ENCODE measurements at regions not wholly inside any gene's neighbourhood (a gene's known extent, or its start where the extent isn't known, plus 50 kb on each side); places are given as distances from the start of the nearest gene placed in this dataset.

DNA sequence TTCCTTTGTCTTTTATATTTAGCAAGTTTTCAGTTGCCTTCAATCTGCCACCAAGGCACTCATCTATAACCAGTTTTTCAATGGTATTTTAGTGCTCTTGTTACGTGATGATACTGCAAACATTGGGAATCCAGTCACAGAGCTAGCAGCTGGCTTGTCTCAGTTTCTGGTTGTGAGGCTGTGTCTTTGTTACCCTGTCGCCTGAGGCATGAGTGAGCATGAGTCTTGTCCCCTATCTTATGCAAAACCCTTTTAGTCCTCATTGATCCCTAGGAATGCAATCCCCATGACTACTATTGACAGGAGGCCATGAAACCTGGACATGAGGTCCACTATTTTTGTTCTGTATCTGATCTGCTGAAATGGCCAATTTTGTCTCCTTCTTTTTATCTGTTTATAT lies 391.0 kb downstream of the LMO7 start:
- no peaks in the 10 kb centered on the region for H3K9me3 ChIP-seq (ENCODE audit: control insufficient read depth, low read length)
- no peaks in the 10 kb centered on the region for H3K27me3 ChIP-seq (ENCODE audit: control insufficient read depth, insufficient read depth, low read length)
- no peak overlapping the region for H3K9ac ChIP-seq
- no peak overlapping the region for H3K4me2 ChIP-seq (ENCODE audit: low read length)
- H3K4me1 ChIP-seq, result no peaks in the 10 kb centered on the region
- H3K79me2 ChIP-seq, result no peaks in the 10 kb centered on the region
- TF ChIP-seq, protein P1, sequence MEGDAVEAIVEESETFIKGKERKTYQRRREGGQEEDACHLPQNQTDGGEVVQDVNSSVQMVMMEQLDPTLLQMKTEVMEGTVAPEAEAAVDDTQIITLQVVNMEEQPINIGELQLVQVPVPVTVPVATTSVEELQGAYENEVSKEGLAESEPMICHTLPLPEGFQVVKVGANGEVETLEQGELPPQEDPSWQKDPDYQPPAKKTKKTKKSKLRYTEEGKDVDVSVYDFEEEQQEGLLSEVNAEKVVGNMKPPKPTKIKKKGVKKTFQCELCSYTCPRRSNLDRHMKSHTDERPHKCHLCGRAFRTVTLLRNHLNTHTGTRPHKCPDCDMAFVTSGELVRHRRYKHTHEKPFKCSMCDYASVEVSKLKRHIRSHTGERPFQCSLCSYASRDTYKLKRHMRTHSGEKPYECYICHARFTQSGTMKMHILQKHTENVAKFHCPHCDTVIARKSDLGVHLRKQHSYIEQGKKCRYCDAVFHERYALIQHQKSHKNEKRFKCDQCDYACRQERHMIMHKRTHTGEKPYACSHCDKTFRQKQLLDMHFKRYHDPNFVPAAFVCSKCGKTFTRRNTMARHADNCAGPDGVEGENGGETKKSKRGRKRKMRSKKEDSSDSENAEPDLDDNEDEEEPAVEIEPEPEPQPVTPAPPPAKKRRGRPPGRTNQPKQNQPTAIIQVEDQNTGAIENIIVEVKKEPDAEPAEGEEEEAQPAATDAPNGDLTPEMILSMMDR (IDR thresholded peaks at IDR 0.05), result no peak
- H3K4me3 ChIP-seq (ENCODE audit: low read depth, low read length), result no peak overlapping the region
- no peak overlapping the region for H2AFZ ChIP-seq
- no peak overlapping the region for H3K27ac ChIP-seq
- no peaks in the 10 kb centered on the region for H3K36me3 ChIP-seq (ENCODE audit: control insufficient read depth, insufficient read depth, low read length)

DNA sequence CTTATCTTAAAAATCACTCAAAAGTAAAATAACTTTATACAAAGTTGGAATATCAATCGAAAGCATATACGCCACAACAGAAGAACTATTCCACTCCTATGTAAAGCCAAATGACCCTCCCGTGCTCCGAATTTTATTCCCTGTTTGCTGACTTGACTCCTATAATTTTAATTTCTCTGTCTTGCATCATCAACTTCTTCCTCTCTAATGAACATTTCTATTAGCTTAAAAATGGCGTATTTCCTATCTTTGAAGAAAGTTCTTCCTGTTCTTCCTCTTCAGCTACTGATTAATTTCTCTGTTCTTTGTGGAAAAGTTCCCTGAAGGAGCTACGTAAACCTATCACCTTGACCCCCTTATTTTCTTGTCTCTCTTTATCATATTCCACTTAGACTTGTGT lies 389.3 kb downstream of the LMO7 start:
- Histone ChIP-seq H3K27me3 (ENCODE audit: control insufficient read depth, insufficient read depth, low read length) (no peaks in the 10 kb centered on the region), H2AFZ (no peak overlapping the region), H3K9ac (no peak overlapping the region), H3K79me2 (no peaks in the 10 kb centered on the region), H3K9me3 (ENCODE audit: control insufficient read depth, low read length) (no peaks in the 10 kb centered on the region), H3K36me3 (ENCODE audit: control insufficient read depth, insufficient read depth, low read length) (no peaks in the 10 kb centered on the region), H3K27ac (no peak overlapping the region), H3K4me1 (no peaks in the 10 kb centered on the region), H3K4me2 (ENCODE audit: low read length) (no peak overlapping the region), H3K4me3 (ENCODE audit: low read depth, low read length) (no peak overlapping the region)
- TF ChIP-seq, protein P1 (IDR thresholded peaks at IDR 0.05), result no peak

DNA sequence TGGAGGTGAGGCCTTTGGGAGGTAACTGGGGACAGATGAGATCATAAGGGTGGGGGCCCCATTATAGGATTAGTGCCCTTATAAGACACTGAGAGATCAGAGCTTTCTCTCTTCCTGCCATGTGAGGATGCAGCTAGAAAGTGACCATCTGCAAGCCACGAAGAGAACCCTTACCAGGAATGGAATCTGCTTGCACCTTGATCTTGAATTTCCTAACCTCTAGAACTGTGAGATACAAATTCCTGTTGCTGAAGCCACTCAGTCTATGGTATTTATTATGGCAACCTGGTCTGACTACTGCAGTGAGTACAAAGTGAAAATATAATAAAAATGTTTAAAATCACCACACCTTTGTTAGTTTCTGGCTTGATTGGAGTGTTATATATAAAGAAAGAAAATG lies 388.0 kb downstream of the LMO7 start:
- Histone ChIP-seq H3K27ac (no peak overlapping the region), H3K4me3 (ENCODE audit: low read depth, low read length) (no peak overlapping the region), H3K36me3 (ENCODE audit: control insufficient read depth, insufficient read depth, low read length) (no peaks in the 10 kb centered on the region), H2AFZ (no peak overlapping the region), H3K27me3 (ENCODE audit: control insufficient read depth, insufficient read depth, low read length) (no peaks in the 10 kb centered on the region), H3K9ac (no peak overlapping the region), H3K79me2 (no peaks in the 10 kb centered on the region), H3K9me3 (ENCODE audit: control insufficient read depth, low read length) (no peaks in the 10 kb centered on the region), H3K4me1 (no peaks in the 10 kb centered on the region), H3K4me2 (ENCODE audit: low read length) (no peak overlapping the region)
- TF ChIP-seq, protein P1 (IDR thresholded peaks at IDR 0.05), result no peak

DNA sequence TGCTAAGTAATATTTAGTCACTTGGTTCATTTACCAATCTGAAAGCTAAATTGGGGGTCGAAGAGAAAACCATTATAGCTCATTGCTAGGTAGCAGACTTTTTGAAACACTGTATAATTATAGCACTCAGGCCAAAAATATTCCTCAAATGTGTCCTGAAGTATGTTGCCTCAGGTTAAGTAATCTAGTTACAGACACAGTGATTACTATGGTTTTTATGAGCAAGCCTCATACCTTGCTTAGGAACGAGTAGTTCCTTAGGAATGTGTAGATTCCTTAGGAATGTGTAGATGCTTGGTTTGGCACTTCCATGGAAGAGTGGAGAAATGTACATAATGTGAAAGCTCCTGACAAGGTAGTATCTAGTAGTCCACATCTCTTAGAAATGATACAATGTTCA lies 387.5 kb downstream of the LMO7 start:
- Histone ChIP-seq H3K4me3 (ENCODE audit: low read depth, low read length) (no peak overlapping the region), H3K4me2 (ENCODE audit: low read length) (no peak overlapping the region), H3K9me3 (ENCODE audit: control insufficient read depth, low read length) (no peaks in the 10 kb centered on the region), H3K27ac (no peak overlapping the region), H3K4me1 (no peaks in the 10 kb centered on the region), H2AFZ (no peak overlapping the region), H3K79me2 (no peaks in the 10 kb centered on the region), H3K27me3 (ENCODE audit: control insufficient read depth, insufficient read depth, low read length) (no peaks in the 10 kb centered on the region), H3K36me3 (ENCODE audit: control insufficient read depth, insufficient read depth, low read length) (no peaks in the 10 kb centered on the region), H3K9ac (no peak overlapping the region)
- TF ChIP-seq, protein P1 (IDR thresholded peaks at IDR 0.05), result no peak

DNA sequence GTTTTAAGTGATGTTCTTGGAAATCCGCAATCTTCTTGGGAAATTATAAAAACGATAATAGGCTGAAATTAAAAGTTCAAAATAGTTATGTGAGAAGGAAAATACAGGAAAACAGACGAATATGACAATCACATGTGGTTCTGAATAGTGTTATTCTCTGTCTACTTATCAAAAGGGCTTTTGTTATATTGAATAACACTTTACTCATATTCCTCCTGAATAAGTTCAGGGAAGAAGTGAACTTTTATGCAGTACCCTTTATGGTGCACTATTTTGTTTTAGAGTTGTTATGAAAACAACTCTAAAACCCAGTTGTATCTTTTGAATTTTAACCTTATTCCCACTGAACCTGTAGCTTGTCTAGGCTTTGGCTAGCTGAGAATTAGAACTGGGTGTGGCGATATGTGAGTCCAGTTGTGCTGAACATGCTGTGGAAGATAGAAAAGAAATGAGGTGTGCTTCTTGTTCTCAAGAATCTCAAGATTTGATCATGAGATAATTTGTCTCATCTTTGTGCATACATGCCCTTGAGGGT lies 384.4 kb downstream of the LMO7 start:
- H3K9ac ChIP-seq, result no peak overlapping the region
- H3K36me3 ChIP-seq (ENCODE audit: control insufficient read depth, insufficient read depth, low read length), result no peaks in the 10 kb centered on the region
- no peaks in the 10 kb centered on the region for H3K9me3 ChIP-seq (ENCODE audit: control insufficient read depth, low read length)
- H3K27ac ChIP-seq, result no peak overlapping the region
- no peaks in the 10 kb centered on the region for H3K79me2 ChIP-seq
- H3K4me2 ChIP-seq (ENCODE audit: low read length), result no peak overlapping the region
- no peaks in the 10 kb centered on the region for H3K4me1 ChIP-seq
- H3K27me3 ChIP-seq (ENCODE audit: control insufficient read depth, insufficient read depth, low read length), result no peaks in the 10 kb centered on the region
- no peak overlapping the region for H3K4me3 ChIP-seq (ENCODE audit: low read depth, low read length)
- no peak overlapping the region for H2AFZ ChIP-seq
- TF ChIP-seq, protein P1 (IDR thresholded peaks at IDR 0.05), result no peak

Data from parathyroid adenoma (tissue), 2 donors.